ENCODE measurements at regions not wholly inside any gene's neighbourhood (a gene's known extent, or its start where the extent isn't known, plus 50 kb on each side); places are given as distances from the start of the nearest gene placed in this dataset.

- TF ChIP-seq POLR2A (IDR thresholded peaks at IDR 0.05): no peak
- TF ChIP-seq, protein P1, sequence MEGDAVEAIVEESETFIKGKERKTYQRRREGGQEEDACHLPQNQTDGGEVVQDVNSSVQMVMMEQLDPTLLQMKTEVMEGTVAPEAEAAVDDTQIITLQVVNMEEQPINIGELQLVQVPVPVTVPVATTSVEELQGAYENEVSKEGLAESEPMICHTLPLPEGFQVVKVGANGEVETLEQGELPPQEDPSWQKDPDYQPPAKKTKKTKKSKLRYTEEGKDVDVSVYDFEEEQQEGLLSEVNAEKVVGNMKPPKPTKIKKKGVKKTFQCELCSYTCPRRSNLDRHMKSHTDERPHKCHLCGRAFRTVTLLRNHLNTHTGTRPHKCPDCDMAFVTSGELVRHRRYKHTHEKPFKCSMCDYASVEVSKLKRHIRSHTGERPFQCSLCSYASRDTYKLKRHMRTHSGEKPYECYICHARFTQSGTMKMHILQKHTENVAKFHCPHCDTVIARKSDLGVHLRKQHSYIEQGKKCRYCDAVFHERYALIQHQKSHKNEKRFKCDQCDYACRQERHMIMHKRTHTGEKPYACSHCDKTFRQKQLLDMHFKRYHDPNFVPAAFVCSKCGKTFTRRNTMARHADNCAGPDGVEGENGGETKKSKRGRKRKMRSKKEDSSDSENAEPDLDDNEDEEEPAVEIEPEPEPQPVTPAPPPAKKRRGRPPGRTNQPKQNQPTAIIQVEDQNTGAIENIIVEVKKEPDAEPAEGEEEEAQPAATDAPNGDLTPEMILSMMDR (IDR thresholded peaks at IDR 0.05): no peak
These were observed 823.1 kb downstream of the SORCS1 start for GRCh38 chr10:106341356-106341755.

Data from adrenal gland (tissue), 5 donors.